ENCODE measurements at regions not wholly inside any gene's neighbourhood (a gene's known extent, or its start where the extent isn't known, plus 50 kb on each side); places are given as distances from the start of the nearest gene placed in this dataset.
A peak's percentile ranks its signal among the peaks of the same experiment; 100 is the strongest.

DNA sequence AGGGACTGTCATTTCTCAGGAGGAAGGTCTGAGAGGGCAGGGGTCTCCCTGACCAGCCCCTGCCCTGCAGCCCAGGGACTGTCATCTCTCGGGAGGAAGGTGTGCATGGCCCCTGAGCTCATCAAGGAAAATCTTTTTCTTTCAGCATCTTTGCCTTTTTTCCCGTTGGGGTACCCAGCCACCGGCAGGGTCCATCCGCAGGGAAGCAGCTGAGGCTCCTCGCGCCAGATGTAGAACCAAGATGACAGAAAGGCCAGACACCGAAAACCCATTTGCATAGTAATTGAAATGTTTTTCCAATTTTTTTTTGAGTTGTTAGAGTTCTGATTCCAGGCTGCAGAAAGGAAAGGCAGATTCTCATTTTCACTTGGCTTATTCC is 613.9 kb downstream of the TBC1D22A start:
- WGBS, 2 donors = 77 to 86% methylated on average over 7 of the region's 7 CpGs
- Histone ChIP-seq H3K36me3 (no peaks in the 10 kb centered on the region), H3K9me3 (no peaks in the 10 kb centered on the region), H3K27ac (no peak overlapping the region), H3K4me3 (no peak overlapping the region), H3K27me3 (no peaks in the 10 kb centered on the region), H3K4me1 (no peaks in the 10 kb centered on the region)
- TF ChIP-seq POLR2A (IDR thresholded peaks at IDR 0.05) = no peak
- TF ChIP-seq EP300 (IDR thresholded peaks at IDR 0.05) = no peak
- TF ChIP-seq CTCF (IDR thresholded peaks at IDR 0.05) = no peak
- DNase-seq (ENCODE audit: low spot score in 2 of 2) = no peak

DNA sequence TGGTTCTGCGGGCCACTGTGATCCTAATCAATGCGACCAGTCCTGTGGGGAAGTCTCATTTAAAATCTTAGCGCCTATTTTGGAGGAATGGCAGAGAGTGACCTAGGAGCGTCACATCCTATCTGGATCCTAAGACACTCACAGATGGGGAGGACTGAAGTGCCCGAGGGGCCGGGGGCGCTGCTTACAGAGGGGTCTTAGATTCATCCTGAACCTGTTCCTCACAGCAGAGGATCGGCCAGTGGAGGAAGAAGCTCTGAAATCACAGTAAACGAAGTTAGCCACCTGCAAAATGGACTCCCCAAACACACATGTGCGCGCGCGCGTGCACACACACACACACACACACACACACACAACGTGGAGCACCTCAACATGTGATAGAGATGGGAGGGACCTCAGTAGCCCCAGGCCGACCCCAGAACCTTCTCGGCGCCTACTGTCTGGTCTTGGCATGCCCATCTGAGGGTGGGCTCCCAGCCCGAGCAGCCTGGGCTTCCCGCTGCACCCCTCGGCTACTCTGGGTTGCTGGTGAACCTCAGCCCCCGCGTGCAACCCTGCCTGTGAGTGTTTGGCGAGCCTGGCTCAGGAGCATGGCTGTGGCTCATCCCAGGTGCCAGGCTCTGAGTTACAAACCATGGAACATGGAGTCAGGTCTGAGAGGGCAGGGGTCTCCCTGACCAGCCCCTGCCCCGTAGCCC is 613.3 kb downstream of the TBC1D22A start:
- 78 to 79% methylated on average over 24 of the region's 25 CpGs for WGBS, 2 donors
- DNase-seq (ENCODE audit: low spot score in 2 of 2) = no peak
- Histone ChIP-seq H3K27ac (no peak overlapping the region), H3K9me3 (no peaks in the 10 kb centered on the region), H3K27me3 (no peaks in the 10 kb centered on the region), H3K4me1 (no peaks in the 10 kb centered on the region), H3K36me3 (no peaks in the 10 kb centered on the region), H3K4me3 (no peak overlapping the region)
- TF ChIP-seq EP300 (IDR thresholded peaks at IDR 0.05) = no peak
- no peak for TF ChIP-seq CTCF (IDR thresholded peaks at IDR 0.05)
- no peak for TF ChIP-seq POLR2A (IDR thresholded peaks at IDR 0.05)

DNA sequence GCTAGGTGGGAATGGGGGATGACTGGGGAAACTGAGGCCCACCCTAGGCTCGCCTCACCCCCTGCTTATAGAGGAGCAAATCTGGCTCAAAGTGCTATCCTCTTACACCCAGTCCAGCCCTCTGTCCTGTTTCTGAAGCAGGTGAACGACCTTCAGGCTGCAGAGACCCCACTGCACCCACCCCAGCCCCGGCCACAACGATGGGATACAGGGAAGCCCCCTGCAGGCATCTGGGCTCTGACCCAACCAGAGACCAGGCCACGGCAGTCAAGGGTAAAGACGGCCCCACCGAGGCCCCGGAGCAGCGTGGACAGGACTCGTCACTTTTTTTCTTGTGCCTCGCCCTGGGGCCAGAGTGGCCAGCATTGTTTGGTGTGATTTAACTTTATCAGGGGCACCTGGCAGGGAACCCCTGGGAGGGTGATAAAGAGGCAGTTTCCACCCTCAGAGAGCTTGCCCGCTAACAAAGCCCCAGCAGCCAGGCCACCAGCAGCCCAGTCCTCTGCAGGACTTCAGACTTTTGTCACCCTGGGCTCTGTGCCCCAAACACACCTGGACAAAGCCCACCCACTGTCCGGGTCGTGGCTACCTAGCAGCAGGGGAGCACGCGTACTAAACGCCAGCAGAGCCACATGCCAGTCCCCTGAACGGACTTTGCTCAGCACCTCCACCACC is 612.6 kb downstream of the TBC1D22A start:
- no peaks in the 10 kb centered on the region for H3K27me3 ChIP-seq
- TF ChIP-seq POLR2A (IDR thresholded peaks at IDR 0.05) = no peak
- no peak for TF ChIP-seq EP300 (IDR thresholded peaks at IDR 0.05)
- TF ChIP-seq CTCF (IDR thresholded peaks at IDR 0.05) = no peak
- no peak overlapping the region for H3K4me3 ChIP-seq
- H3K27ac ChIP-seq = no peak overlapping the region
- no peaks in the 10 kb centered on the region for H3K4me1 ChIP-seq
- no peaks in the 10 kb centered on the region for H3K9me3 ChIP-seq
- H3K36me3 ChIP-seq = no peaks in the 10 kb centered on the region
- DNase-seq (ENCODE audit: low spot score in 2 of 2) = no peak
- 65 to 85% methylated on average over 7 to 18 of the region's 18 CpGs for WGBS, 2 donors

DNA sequence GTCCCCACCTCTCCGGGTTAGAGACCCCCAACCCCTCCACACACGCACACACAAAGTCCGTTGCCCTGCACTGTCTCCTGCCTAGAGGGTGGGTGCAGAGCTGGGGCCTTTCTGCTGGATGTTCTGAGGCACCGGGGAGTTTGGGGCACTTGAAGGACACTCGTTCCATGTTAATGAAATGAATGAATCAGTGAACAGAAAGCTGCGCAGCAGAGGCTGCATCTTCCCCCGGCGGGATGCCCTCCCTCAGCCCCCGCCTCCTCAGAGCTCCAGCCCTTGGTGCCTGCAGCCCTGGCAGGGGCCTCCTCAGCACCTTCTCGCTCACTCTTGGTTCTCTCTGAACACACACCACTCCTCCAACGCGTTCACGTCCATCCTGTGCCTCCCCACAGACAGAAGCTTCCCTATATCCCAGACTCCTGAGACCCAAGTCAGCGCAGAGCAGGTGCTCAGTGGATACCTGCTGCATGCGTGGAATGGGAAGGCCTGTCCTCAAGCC is 611.9 kb downstream of the TBC1D22A start:
- Histone ChIP-seq H3K36me3 (no peaks in the 10 kb centered on the region), H3K27me3 (no peaks in the 10 kb centered on the region), H3K9me3 (no peaks in the 10 kb centered on the region), H3K4me3 (no peak overlapping the region), H3K4me1 (no peaks in the 10 kb centered on the region), H3K27ac (no peak overlapping the region)
- no peak for DNase-seq (ENCODE audit: low spot score in 2 of 2)
- WGBS, 2 donors = 86 to 87% methylated on average over 15 of the region's 15 CpGs
- TF ChIP-seq EP300 (IDR thresholded peaks at IDR 0.05) (no peak), CTCF (IDR thresholded peaks at IDR 0.05) (no peak)

- no peaks in the 10 kb centered on the region for H3K9me3 ChIP-seq
- H3K27ac ChIP-seq = no peak overlapping the region
- no peak overlapping the region for H3K4me3 ChIP-seq
- WGBS, 2 donors = 78 to 82% methylated on average over 10 of the region's 13 CpGs
- H3K27me3 ChIP-seq = no peaks in the 10 kb centered on the region
- H3K36me3 ChIP-seq = no peaks in the 10 kb centered on the region
- TF ChIP-seq EP300 (IDR thresholded peaks at IDR 0.05) (no peak), CTCF (IDR thresholded peaks at IDR 0.05) (no peak), POLR2A (IDR thresholded peaks at IDR 0.05) (no peak)
- peak in 1 of 2 donors; percentile 3 for DNase-seq (ENCODE audit: low spot score in 2 of 2)
- H3K4me1 ChIP-seq = no peaks in the 10 kb centered on the region
Measured at GRCh38 chr22:47373648-47374272, 611.3 kb downstream of the TBC1D22A start.

Measured in tibial nerve (tissue), 4 donors.